HG03520 (cell line): ENCODE measurements at regions not wholly inside any gene's neighbourhood (a gene's known extent, or its start where the extent isn't known, plus 50 kb on each side); places are given as distances from the start of the nearest gene placed in this dataset.
"Not testable (repeated sequence)": the region's sequence is repeated elsewhere in the genome, so short reads cannot be mapped to it uniquely, and the experiment has no call there.

ENCODE experiments used
- ATAC-seq: cut with Tn5 transposase; IDR thresholded peaks from one replicate; pipeline ENCODE4 v1.9.1; 2021; ENCODE audit warnings: mild to moderate bottlenecking, moderate library complexity; ENCODE audit not compliant: unreplicated experiment

- not testable (repeated sequence) for ATAC-seq
Measured at GRCh38 chr2:215889240-215889969, 123.9 kb downstream of the MREG start.

GRCh38 chr2:215888680-215889079 is 124.7 kb downstream of the MREG start:
- no peak for ATAC-seq

- no peak for ATAC-seq
Measured at GRCh38 chr2:215887303-215887702, 126.0 kb downstream of the MREG start.

- no peak for ATAC-seq
Measured at GRCh38 chr2:215886022-215886421, 127.3 kb downstream of the MREG start.

- no peak for ATAC-seq
Measured at GRCh38 chr2:215885536-215885935, 127.8 kb downstream of the MREG start.

- ATAC-seq, result no peak
Measured at GRCh38 chr2:215884451-215885087, 128.8 kb downstream of the MREG start.

GRCh38 chr2:215883799-215884198 is 129.6 kb downstream of the MREG start:
- ATAC-seq, result peak; percentile 63

DNA sequence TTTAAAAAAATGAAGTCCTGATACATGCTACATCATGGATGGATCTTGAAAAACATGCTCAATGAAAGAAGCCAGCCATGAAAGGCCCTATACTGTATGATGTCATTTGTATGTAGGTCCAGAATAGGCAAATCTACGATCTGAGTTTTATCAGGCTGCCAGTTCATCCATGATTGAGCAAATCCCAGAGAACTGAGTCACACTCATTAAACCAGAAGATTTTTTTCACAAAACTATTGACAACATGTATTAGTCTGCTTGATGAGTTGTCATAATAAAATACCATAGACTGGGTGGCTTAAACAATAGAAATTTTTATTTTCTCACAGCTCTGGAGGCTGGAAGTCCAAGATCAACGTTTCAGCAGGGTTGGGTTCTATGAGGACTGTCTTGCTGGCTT is 130.7 kb downstream of the MREG start:
- no peak for ATAC-seq

GRCh38 chr2:215881582-215881981 is 131.8 kb downstream of the MREG start:
- ATAC-seq, result no peak

DNA sequence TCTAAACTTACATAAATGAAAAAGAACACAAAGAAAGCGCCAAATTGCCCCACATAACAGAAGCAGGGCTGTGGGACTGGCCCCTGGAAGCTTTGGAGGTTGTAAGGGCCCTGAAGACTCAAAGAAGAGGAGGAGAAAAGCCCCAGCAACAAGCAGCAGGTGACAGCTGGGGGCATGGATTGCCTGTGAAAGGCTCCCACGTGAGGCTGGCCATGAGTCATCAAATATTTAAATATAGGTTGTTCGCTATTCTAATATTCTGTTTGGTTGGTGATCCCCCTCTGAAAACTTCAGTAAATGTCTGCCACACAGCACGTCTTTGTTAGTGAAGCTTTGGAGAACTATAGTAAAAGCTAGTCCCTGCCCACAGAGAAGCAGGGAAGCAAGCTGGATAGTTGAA is 132.4 kb downstream of the MREG start:
- ATAC-seq, result peak; percentile 74

GRCh38 chr2:215879977-215880940 is 133.1 kb downstream of the MREG start:
- no peak for ATAC-seq

DNA sequence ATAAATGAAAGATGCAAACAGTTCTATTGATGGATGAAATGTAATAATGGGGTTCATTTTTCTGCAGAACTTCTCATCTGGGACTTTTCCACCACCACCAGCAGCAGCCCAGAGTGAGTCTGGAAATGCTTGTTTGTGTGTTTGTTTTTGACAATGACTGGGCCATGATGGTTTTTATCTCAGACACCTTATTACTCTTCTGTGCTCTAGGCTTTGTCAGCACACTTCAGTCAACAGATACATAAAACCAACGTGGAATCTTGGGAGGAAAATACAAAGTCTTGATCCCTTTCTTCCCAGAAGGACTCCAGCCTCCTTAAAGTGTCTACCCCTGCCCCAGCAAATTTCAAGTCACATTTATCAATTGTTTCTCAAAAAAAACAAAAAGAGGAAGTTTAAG is 134.0 kb downstream of the MREG start:
- ATAC-seq, result no peak

GRCh38 chr2:215878476-215879063 is 134.8 kb downstream of the MREG start:
- no peak for ATAC-seq

- no peak for ATAC-seq
Measured at GRCh38 chr2:215876937-215877238, 136.5 kb downstream of the MREG start.

- no peak for ATAC-seq
Measured at GRCh38 chr2:215876139-215876936, 137.0 kb downstream of the MREG start.

DNA sequence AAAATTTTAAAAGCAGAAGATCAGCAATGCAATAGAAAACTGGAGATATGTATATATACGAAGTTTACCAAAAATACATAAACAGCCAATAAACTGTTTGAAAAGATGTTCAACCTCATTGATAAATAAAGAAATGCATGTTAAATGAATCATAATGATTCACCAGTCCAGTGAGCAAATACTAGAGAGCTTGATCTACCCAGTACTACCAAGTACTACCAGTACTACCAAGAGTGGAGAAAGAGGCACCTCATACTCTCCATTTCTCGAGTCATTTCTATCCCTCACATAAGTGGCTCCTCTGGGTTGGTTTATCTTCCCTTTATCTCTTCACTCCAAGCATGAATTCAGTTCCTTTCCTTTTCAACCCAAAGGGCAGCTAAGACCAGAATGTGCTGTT is 138.9 kb downstream of the MREG start:
- no peak for ATAC-seq

- peak; percentile 56 for ATAC-seq
Measured at GRCh38 chr2:215870986-215871385, 142.4 kb downstream of the MREG start.

DNA sequence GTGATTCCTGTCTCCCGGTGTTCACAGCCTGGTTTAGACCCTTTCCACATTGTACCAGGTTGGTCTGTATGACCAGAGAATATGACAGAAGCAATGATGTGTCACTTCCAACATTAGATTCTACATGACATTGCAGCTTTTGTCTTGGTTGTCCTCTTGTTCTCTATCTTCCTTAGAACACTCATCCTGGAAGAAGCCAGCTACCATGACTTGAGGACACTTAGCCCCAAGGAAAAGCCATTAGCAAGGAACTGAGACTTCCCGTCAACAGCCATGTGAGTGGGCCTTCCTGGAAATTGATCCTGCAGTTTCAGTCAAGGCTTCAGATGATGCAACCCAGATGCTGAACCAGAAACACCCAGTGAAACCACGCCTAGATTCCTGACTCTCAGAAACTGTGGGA is 143.3 kb downstream of the MREG start:
- ATAC-seq, result no peak

- ATAC-seq, result no peak
Measured at GRCh38 chr2:215868846-215869543, 144.4 kb downstream of the MREG start.

GRCh38 chr2:215866606-215867005 is 146.7 kb downstream of the MREG start:
- ATAC-seq, result no peak
